ENCODE measurements at regions not wholly inside any gene's neighbourhood (a gene's known extent, or its start where the extent isn't known, plus 50 kb on each side); places are given as distances from the start of the nearest gene placed in this dataset.

- Histone ChIP-seq H3K4me3 (ENCODE audit: insufficient read depth, low read length, poor library complexity, severe bottlenecking) (no peak overlapping the region), H4K20me1 (ENCODE audit: low read depth, low read length) (no peaks in the 10 kb centered on the region), H3K9me2 (replicated peaks; ENCODE audit: insufficient read depth, low read length) (no peaks in the 10 kb centered on the region), H3K79me2 (ENCODE audit: insufficient read depth, low read length) (no peaks in the 10 kb centered on the region), H3K36me3 (ENCODE audit: low read length) (no peaks in the 10 kb centered on the region), H3K4me2 (ENCODE audit: low read depth, low read length, poor library complexity, severe bottlenecking) (no peak overlapping the region), H3K9ac (ENCODE audit: low read length) (no peak overlapping the region), H3K27me3 (ENCODE audit: low read length) (no peaks in the 10 kb centered on the region), H2AFZ (ENCODE audit: low read depth, low read length, severe bottlenecking) (no peak overlapping the region), H3F3A (ENCODE audit: insufficient read depth) (peaks cover 6% of the 10 kb centered on the region; the same call in 1 of the 2 replicates), H3K9me3 (ENCODE audit: insufficient read depth, low read length) (no peaks in the 10 kb centered on the region), H3K27ac (ENCODE audit: low read depth, low read length) (no peak overlapping the region)
- no peak for TF ChIP-seq EZH2phosphoT487 (conservative IDR thresholded peaks at IDR 0.05; ENCODE audit: low read length)
- TF ChIP-seq, protein P1, sequence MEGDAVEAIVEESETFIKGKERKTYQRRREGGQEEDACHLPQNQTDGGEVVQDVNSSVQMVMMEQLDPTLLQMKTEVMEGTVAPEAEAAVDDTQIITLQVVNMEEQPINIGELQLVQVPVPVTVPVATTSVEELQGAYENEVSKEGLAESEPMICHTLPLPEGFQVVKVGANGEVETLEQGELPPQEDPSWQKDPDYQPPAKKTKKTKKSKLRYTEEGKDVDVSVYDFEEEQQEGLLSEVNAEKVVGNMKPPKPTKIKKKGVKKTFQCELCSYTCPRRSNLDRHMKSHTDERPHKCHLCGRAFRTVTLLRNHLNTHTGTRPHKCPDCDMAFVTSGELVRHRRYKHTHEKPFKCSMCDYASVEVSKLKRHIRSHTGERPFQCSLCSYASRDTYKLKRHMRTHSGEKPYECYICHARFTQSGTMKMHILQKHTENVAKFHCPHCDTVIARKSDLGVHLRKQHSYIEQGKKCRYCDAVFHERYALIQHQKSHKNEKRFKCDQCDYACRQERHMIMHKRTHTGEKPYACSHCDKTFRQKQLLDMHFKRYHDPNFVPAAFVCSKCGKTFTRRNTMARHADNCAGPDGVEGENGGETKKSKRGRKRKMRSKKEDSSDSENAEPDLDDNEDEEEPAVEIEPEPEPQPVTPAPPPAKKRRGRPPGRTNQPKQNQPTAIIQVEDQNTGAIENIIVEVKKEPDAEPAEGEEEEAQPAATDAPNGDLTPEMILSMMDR (IDR thresholded peaks at IDR 0.05; ENCODE audit: insufficient read depth, low read length, poor library complexity, severe bottlenecking) = no peak
Measured at GRCh38 chr2:16952805-16953204, 287.2 kb upstream of the CYRIA start.

DNA sequence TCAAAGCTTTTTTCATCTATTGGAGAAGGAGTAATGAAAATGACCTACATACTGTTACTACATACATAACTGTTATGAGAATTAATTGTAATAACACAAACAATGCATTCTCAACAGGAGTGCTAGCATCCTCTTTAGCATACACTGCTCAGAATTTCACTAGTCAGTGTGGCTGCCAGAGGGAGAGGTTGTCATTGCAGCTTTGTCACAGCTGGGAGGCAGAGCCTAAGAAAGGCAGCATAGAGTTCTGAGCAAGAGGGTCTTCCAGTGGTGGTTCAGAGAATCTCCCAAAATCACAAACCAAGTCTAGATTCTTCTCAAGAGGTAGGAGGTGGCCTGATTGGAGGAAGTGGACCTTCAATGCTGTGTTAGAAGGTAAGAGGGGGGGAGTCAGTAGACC lies 286.7 kb upstream of the CYRIA start:
- H3K9me2 ChIP-seq (replicated peaks; ENCODE audit: insufficient read depth, low read length) = no peaks in the 10 kb centered on the region
- H3F3A ChIP-seq (ENCODE audit: insufficient read depth) = peaks cover 6% of the 10 kb centered on the region; the same call in 1 of the 2 replicates
- no peak for TF ChIP-seq EZH2phosphoT487 (conservative IDR thresholded peaks at IDR 0.05; ENCODE audit: low read length)
- TF ChIP-seq, protein P1 (IDR thresholded peaks at IDR 0.05; ENCODE audit: insufficient read depth, low read length, poor library complexity, severe bottlenecking) = no peak
- no peak overlapping the region for H3K4me2 ChIP-seq (ENCODE audit: low read depth, low read length, poor library complexity, severe bottlenecking)
- no peaks in the 10 kb centered on the region for H4K20me1 ChIP-seq (ENCODE audit: low read depth, low read length)
- no peaks in the 10 kb centered on the region for H3K9me3 ChIP-seq (ENCODE audit: insufficient read depth, low read length)
- H3K27me3 ChIP-seq (ENCODE audit: low read length) = no peaks in the 10 kb centered on the region
- H2AFZ ChIP-seq (ENCODE audit: low read depth, low read length, severe bottlenecking) = no peak overlapping the region
- no peak overlapping the region for H3K4me3 ChIP-seq (ENCODE audit: insufficient read depth, low read length, poor library complexity, severe bottlenecking)
- no peaks in the 10 kb centered on the region for H3K36me3 ChIP-seq (ENCODE audit: low read length)
- no peaks in the 10 kb centered on the region for H3K79me2 ChIP-seq (ENCODE audit: insufficient read depth, low read length)
- no peak overlapping the region for H3K9ac ChIP-seq (ENCODE audit: low read length)
- no peak overlapping the region for H3K27ac ChIP-seq (ENCODE audit: low read depth, low read length)

- Histone ChIP-seq H3F3A (ENCODE audit: insufficient read depth) (peaks cover 6% of the 10 kb centered on the region; the same call in 1 of the 2 replicates), H3K36me3 (ENCODE audit: low read length) (no peaks in the 10 kb centered on the region), H3K27ac (ENCODE audit: low read depth, low read length) (no peak overlapping the region; the same call in 1 of the 2 replicates), H3K79me2 (ENCODE audit: insufficient read depth, low read length) (no peaks in the 10 kb centered on the region), H3K9ac (ENCODE audit: low read length) (no peak overlapping the region), H3K4me2 (ENCODE audit: low read depth, low read length, poor library complexity, severe bottlenecking) (peak overlapping the region; percentile 41), H3K27me3 (ENCODE audit: low read length) (no peaks in the 10 kb centered on the region), H3K4me3 (ENCODE audit: insufficient read depth, low read length, poor library complexity, severe bottlenecking) (no peak overlapping the region), H3K9me3 (ENCODE audit: insufficient read depth, low read length) (no peaks in the 10 kb centered on the region), H3K9me2 (replicated peaks; ENCODE audit: insufficient read depth, low read length) (no peaks in the 10 kb centered on the region), H2AFZ (ENCODE audit: low read depth, low read length, severe bottlenecking) (no peak overlapping the region), H4K20me1 (ENCODE audit: low read depth, low read length) (no peaks in the 10 kb centered on the region)
- no peak for TF ChIP-seq EZH2phosphoT487 (conservative IDR thresholded peaks at IDR 0.05; ENCODE audit: low read length)
- TF ChIP-seq, protein P1 (IDR thresholded peaks at IDR 0.05; ENCODE audit: insufficient read depth, low read length, poor library complexity, severe bottlenecking) = no peak
Measured at GRCh38 chr2:16950436-16950835, 284.8 kb upstream of the CYRIA start.

Measured in SU-DHL-6 (cell line).